GM12801 (cell line): ENCODE measurements at regions not wholly inside any gene's neighbourhood (a gene's known extent, or its start where the extent isn't known, plus 50 kb on each side); places are given as distances from the start of the nearest gene placed in this dataset.

Source experiments
- TF ChIP-seq, protein P1 (sequence below): IDR thresholded peaks from one replicate; pipeline ENCODE4 v1.5.1; 2011; ENCODE audit warnings: control low read depth; ENCODE audit not compliant: insufficient read length; ENCODE audit errors: extremely low read depth

DNA sequence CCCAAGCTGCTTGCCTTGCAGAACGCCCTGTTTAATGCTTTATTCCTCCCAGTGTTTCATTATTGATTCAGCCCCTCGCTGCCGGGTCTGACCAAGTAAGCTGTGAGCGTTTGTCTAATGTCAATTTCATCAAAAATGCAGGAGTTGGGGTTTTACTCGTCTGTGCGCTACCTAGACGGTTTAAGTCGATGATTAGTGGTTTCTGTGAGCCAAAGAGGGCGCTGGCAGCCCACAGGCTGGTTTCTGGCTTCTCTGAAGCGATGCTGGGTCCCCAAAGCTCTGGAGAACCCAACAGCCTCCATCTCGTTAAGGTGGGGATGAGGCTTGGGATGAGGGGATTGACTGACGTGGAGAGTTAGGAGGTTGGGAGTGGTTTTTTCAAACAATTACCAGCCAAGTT is 102.9 kb downstream of the SYF2 start:
- TF ChIP-seq, protein P1, sequence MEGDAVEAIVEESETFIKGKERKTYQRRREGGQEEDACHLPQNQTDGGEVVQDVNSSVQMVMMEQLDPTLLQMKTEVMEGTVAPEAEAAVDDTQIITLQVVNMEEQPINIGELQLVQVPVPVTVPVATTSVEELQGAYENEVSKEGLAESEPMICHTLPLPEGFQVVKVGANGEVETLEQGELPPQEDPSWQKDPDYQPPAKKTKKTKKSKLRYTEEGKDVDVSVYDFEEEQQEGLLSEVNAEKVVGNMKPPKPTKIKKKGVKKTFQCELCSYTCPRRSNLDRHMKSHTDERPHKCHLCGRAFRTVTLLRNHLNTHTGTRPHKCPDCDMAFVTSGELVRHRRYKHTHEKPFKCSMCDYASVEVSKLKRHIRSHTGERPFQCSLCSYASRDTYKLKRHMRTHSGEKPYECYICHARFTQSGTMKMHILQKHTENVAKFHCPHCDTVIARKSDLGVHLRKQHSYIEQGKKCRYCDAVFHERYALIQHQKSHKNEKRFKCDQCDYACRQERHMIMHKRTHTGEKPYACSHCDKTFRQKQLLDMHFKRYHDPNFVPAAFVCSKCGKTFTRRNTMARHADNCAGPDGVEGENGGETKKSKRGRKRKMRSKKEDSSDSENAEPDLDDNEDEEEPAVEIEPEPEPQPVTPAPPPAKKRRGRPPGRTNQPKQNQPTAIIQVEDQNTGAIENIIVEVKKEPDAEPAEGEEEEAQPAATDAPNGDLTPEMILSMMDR: no peak

DNA sequence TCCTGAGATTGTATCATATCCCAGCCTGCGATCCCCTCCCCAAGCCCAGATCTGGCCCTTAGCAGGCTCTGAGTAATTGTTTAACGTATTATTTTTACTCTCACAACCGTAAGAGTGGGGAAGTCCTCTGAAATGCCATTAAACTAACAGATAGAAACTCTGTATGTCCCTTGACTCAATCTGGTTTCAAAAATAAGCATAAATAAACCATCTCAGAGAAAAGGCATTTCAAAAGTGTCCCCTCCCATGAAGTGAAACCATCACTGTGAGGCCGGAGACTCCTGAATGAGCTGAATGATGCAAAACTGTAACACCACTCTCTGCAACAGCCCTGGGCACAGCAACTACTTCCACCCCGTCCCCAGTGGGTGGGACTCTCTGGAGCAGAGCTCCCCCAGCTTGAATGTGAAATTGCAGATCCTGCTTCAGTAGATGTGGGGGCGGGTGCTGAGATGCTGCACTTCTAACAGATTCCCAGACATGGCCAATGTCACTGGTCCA is 104.1 kb downstream of the SYF2 start:
- TF ChIP-seq, protein P1: no peak

DNA sequence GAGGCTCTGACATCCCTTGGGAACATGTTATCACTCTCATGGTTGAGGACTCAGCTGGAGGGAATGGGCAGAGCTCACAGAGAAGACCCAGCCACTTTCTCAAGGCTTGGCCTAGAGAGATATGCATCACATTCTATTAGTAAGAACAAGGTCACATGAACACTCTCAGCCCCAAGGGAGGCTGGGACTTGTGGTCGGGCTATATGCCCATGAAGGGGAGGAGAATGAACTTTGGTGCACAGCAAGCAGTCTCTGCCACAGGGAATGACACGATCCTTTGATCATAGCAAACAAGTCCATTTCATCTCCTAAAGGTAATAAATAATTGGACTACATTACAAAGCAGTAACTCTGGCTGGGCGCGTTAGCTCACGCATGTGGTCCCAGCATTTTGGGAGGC is 105.7 kb downstream of the SYF2 start:
- TF ChIP-seq, protein P1: no peak

DNA sequence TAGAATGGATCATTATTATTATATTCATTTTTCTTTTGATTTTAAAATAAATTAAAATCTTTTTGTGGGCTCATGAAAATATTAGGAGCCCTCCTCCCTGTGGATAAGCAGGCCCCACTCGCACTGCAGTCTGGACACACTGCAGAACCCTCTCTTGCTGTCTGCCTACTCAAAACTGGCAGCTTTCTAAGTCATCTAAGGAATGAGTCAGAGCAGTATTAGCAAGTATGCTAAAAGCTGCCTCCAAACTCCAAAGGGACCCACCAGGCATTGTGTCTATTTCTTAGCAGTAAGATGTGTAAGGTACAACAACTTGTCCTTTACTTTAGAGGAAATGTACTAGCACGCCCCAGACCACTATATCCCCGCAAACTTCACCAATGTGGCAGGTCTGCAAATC is 108.8 kb downstream of the SYF2 start:
- TF ChIP-seq, protein P1: no peak

DNA sequence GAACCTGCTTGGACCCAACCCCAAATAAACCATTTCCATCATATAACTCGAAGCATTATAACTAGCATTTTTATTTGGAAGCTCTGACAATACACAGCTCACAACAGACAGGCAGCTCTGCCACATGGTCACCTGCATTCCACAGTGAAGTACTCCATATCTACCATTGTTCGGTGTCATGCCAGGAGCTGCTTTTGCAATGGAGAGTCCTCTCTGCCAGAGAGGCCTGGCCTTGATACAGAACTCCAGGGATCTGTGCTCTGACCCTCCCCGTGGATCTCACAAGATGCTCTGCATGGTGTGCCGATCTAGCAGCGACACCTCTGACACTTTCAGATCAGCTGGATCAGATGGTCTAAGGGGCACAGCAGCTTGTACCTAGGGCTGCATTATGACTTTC is 109.6 kb downstream of the SYF2 start:
- TF ChIP-seq, protein P1: no peak

DNA sequence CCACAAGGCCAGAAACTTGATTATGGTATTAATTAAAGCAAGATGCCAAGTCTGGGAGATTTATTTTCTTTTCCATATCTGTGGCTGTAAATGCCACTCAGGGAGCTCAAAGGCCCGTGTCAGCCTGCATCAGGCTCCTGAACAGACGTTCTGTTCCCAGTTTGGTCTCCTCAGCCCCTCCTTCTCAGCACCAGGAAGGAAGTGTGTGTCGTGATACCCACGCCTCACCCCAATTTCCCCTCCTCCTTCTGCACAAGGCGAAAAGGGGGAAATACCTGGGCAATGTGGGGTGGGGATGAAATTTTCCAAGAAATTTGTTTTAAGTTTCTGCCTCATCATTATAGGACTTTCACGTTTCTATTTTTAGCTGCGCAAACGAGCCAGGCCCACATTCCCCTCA is 112.0 kb downstream of the SYF2 start:
- TF ChIP-seq, protein P1: no peak

DNA sequence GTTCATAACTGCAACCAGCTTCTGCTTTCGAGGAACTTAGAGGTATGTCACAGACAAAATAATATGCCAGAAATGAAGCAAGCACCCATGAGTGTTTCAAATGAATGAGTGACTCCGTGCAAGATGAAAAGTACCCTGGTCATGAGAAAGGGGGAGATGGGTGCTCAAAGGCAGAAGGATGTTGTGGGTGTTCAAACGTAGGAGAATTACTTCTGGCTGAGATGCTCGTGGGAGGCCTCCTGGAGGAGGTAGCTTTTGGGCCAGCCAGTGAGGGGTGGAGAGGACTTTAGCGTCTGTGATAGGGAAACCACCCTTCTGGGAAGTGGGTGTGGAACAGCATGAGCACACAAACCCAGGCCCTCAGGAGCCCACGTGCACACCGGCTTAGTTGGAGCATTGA is 113.8 kb downstream of the SYF2 start:
- TF ChIP-seq, protein P1: no peak
